Psoas muscle (tissue), 7 donors: ENCODE measurements at regions not wholly inside any gene's neighbourhood (a gene's known extent, or its start where the extent isn't known, plus 50 kb on each side); places are given as distances from the start of the nearest gene placed in this dataset.

Experiments
- ATAC-seq, 4 donors: fragments of 200-7000 bp; cut with Tn5 transposase; one replicate each; pipeline ENCODE4 v1.9.1; 2020; ENCODE audit warnings: moderate library complexity in 3 of 4, mild to moderate bottlenecking in 2 of 4
- DNase-seq, 2 donors: peaks; one replicate each; pipeline ENCODE4 v3.0.0-alpha.2; 2020
- H3K27ac ChIP-seq: fragments of 200-600 bp; one replicate; pipeline ENCODE4 v1.8.0; 2022
- H3K27me3 ChIP-seq, 3 donors: fragments of 200-600 bp in 1 of 3; one replicate each; pipeline versions ENCODE4 v1.6.1 to v1.8.0; 2013 to 2022; ENCODE audit warnings: low read length in 2 of 3, mild to moderate bottlenecking in 2 of 3, moderate library complexity in 1 of 3; ENCODE audit not compliant: insufficient read depth in 3 of 3
- H3K36me3 ChIP-seq, 2 donors: fragments of 200-600 bp in 1 of 2; one replicate each; pipeline versions ENCODE4 v1.6.1 to v1.8.0; 2013 to 2022; ENCODE audit warnings: low read depth in 1 of 2, mild to moderate bottlenecking in 1 of 2, moderate library complexity in 1 of 2; ENCODE audit not compliant: insufficient read depth in 1 of 2
- H3K4me1 ChIP-seq: fragments of 200-600 bp; one replicate; pipeline ENCODE4 v1.8.0; 2022
- H3K4me3 ChIP-seq: fragments of 200-600 bp; one replicate; pipeline ENCODE4 v1.8.0; 2022; ENCODE audit warnings: mild to moderate bottlenecking
- H3K9me3 ChIP-seq: fragments of 200-600 bp; one replicate; pipeline ENCODE4 v1.8.0; 2022
- CTCF ChIP-seq: fragments of 200-600 bp; IDR thresholded peaks from one replicate; pipeline ENCODE4 v1.8.0; 2022; ENCODE audit warnings: antibody characterized with exemption
- WGBS, 3 donors: extraction: QIAGEN DNeasy Blood & Tissue Kit; methylation state at CpG; one replicate each; pipeline versions ENCODE4 v1.1.6 to v1.1.7; 2013; 5-methylcytosine and 5-hydroxymethylcytosine counted together
- intact Hi-C, 2 donors: fragments of 100-400 bp; cut with DNase I; formaldehyde crosslinking; loops; one replicate each; pipeline versions ENCODE4 v1.11.0 to v1.14.2; 2022
- donor health status: healthy with polysubstance abuse.
- donor health status: DM: no; HTN: no; CAD: no; lungs with moderate emphysema.
- donor health status: Bipolar disorder and iron deficiency.
- donor health status: healthy.
- donor health status: DM: yes; HTN: yes; CAD: no.
- donor health status: DM: no; HTN: no; CAD: no.
- donor health status: DM: yes; HTN: yes; CAD: no.

GRCh38 chr5:153039501-153039900, 451.0 kb upstream of the GRIA1 start:
- no peak overlapping the region for H3K27ac ChIP-seq
- H3K36me3 ChIP-seq = no peaks in the 10 kb centered on the region
- no peaks in the 10 kb centered on the region for H3K9me3 ChIP-seq
- DNase-seq = no peak
- WGBS, 3 donors = 65 to 77% (median 75%) methylated on average over 3 of the region's 3 CpGs
- no peaks in the 10 kb centered on the region for H3K27me3 ChIP-seq
- intact Hi-C loops = no loop called here
- H3K4me1 ChIP-seq = no peaks in the 10 kb centered on the region
- no peak for TF ChIP-seq CTCF
- no peak for ATAC-seq
- H3K4me3 ChIP-seq = no peak overlapping the region

GRCh38 chr5:153043886-153044285, 446.6 kb upstream of the GRIA1 start:
- no peaks in the 10 kb centered on the region for H3K9me3 ChIP-seq
- DNase-seq = no peak
- H3K27me3 ChIP-seq = no peaks in the 10 kb centered on the region
- no peak overlapping the region for H3K27ac ChIP-seq
- 63 to 75% (median 66%) methylated on average over 1 of the region's 1 CpG for WGBS, 3 donors
- no peak for ATAC-seq
- H3K4me3 ChIP-seq = no peak overlapping the region
- H3K4me1 ChIP-seq = no peaks in the 10 kb centered on the region
- intact Hi-C loops = no loop called here
- no peaks in the 10 kb centered on the region for H3K36me3 ChIP-seq
- TF ChIP-seq CTCF = no peak

- intact Hi-C loops = no loop called here
- Histone ChIP-seq H3K4me1 (no peaks in the 10 kb centered on the region), H3K36me3 (no peaks in the 10 kb centered on the region), H3K27me3 (no peaks in the 10 kb centered on the region), H3K27ac (no peak overlapping the region), H3K9me3 (no peaks in the 10 kb centered on the region), H3K4me3 (no peak overlapping the region)
- DNase-seq (no peak), ATAC-seq (no peak)
- no peak for TF ChIP-seq CTCF
- 53 to 71% (median 71%) methylated on average over 1 of the region's 1 CpG for WGBS, 3 donors
These were observed 439.8 kb upstream of the GRIA1 start for GRCh38 chr5:153050496-153051179.

- Histone ChIP-seq H3K4me3 (no peak overlapping the region), H3K36me3 (no peaks in the 10 kb centered on the region), H3K9me3 (no peaks in the 10 kb centered on the region), H3K27me3 (no peaks in the 10 kb centered on the region), H3K4me1 (no peaks in the 10 kb centered on the region), H3K27ac (no peak overlapping the region)
- intact Hi-C loops = no loop called here
- DNase-seq (no peak), ATAC-seq (no peak)
- no peak for TF ChIP-seq CTCF
These were observed 424.2 kb upstream of the GRIA1 start for GRCh38 chr5:153066281-153066680.

- intact Hi-C loops = no loop called here
- no peak for TF ChIP-seq CTCF
- Histone ChIP-seq H3K27ac (no peak overlapping the region), H3K36me3 (no peaks in the 10 kb centered on the region), H3K4me1 (no peaks in the 10 kb centered on the region), H3K4me3 (no peak overlapping the region), H3K27me3 (no peaks in the 10 kb centered on the region), H3K9me3 (no peaks in the 10 kb centered on the region)
- ATAC-seq (no peak), DNase-seq (no peak)
- 73 to 87% (median 75%) methylated on average over 1 of the region's 1 CpG for WGBS, 3 donors
These were observed 422.6 kb upstream of the GRIA1 start for GRCh38 chr5:153067869-153068268.
